Neural cell (in vitro differentiated cells): ENCODE measurements at regions not wholly inside any gene's neighbourhood (a gene's known extent, or its start where the extent isn't known, plus 50 kb on each side); places are given as distances from the start of the nearest gene placed in this dataset.

Experiments used
- H2AFZ ChIP-seq: fragments of 200-600, 300-800 bp; sonication (generic), shearing (Covaris generic); 2 replicates; pipeline ENCODE4 v1.6.0; 2014; ENCODE audit warnings: low read depth, mild to moderate bottlenecking, antibody characterized with exemption, low read length, moderate library complexity
- H3F3A ChIP-seq: fragments of 200-600 bp; shearing (Covaris generic); 2 replicates; pipeline ENCODE4 v1.6.1; 2016; ENCODE audit warnings: mild to moderate bottlenecking, moderate library complexity, mixed read lengths, antibody characterized with exemption, low read length; ENCODE audit not compliant: insufficient read depth, poor library complexity, severe bottlenecking
- H3K27ac ChIP-seq: fragments of 200-600, 300-800 bp; sonication (generic), shearing (Covaris generic); 2 replicates; pipeline ENCODE4 v1.5.1; 2014; ENCODE audit warnings: mild to moderate bottlenecking, low read length, moderate library complexity
- H3K27me3 ChIP-seq: fragments of 300-800, 200-600 bp; sonication (generic), shearing (Covaris generic); 2 replicates; pipeline ENCODE4 v1.6.0; 2014; ENCODE audit warnings: mild to moderate bottlenecking, low read depth, low read length, moderate library complexity; ENCODE audit not compliant: insufficient read depth
- H3K36me3 ChIP-seq: fragments of 300-800, 200-600 bp; sonication (generic), shearing (Covaris generic); 2 replicates; pipeline ENCODE4 v1.5.1; 2014; ENCODE audit warnings: mild to moderate bottlenecking, antibody characterized with exemption, low read length, moderate library complexity; ENCODE audit not compliant: insufficient read depth
- H3K4me2 ChIP-seq: fragments of 300-800, 200-600 bp; sonication (generic), shearing (Covaris generic); 2 replicates; pipeline ENCODE4 v1.6.0; 2014; ENCODE audit warnings: mild to moderate bottlenecking, low read length
- H3K4me3 ChIP-seq: fragments of 300-800, 200-600 bp; sonication (generic), shearing (Covaris generic); 2 replicates; pipeline ENCODE4 v1.5.1; 2014; ENCODE audit warnings: mild to moderate bottlenecking, low read length, moderate library complexity
- H3K79me2 ChIP-seq: fragments of 200-600 bp; shearing (Covaris generic); replicated peaks from 2 replicates; pipeline ENCODE4 v1.6.0; 2014; ENCODE audit warnings: mild to moderate bottlenecking, low read length, moderate library complexity; ENCODE audit not compliant: insufficient read depth
- H3K9ac ChIP-seq: fragments of 300-800, 200-600 bp; sonication (generic), shearing (Covaris generic); 2 replicates; pipeline ENCODE4 v1.6.1; 2016; ENCODE audit warnings: mild to moderate bottlenecking, low read length, mixed read lengths
- H3K9me2 ChIP-seq: fragments of 200-600 bp; shearing (Covaris generic); 2 replicates; pipeline ENCODE4 v1.6.1; 2016; ENCODE audit warnings: mild to moderate bottlenecking, low read length, mixed read lengths; ENCODE audit not compliant: insufficient read depth
- H3K9me3 ChIP-seq: fragments of 200-600, 300-800 bp; sonication (generic), shearing (Covaris generic); 2 replicates; pipeline ENCODE4 v1.6.1; 2016; ENCODE audit warnings: mild to moderate bottlenecking, mixed run types, low read length, moderate library complexity, mixed read lengths
- H4K20me1 ChIP-seq: fragments of 200-600 bp; shearing (Covaris generic); 2 replicates; pipeline ENCODE4 v1.6.1; 2016; ENCODE audit warnings: mild to moderate bottlenecking, mixed run types; ENCODE audit not compliant: insufficient read depth
- CTCF ChIP-seq: fragments of 450-650 bp; IDR thresholded peaks from 2 replicates; pipeline ENCODE4 v1.5.1; 2014; ENCODE audit warnings: antibody characterized with exemption, mild to moderate bottlenecking, moderate library complexity; ENCODE audit not compliant: poor library complexity, severe bottlenecking
- EP300 ChIP-seq: fragments of 450-650 bp; conservative IDR thresholded peaks from 2 replicates; pipeline ENCODE4 v1.6.1; 2014; ENCODE audit warnings: antibody characterized with exemption, mild to moderate bottlenecking, moderate library complexity; ENCODE audit not compliant: poor library complexity, severe bottlenecking
- EZH2 ChIP-seq: fragments of 200-600, 300-800 bp; shearing (Covaris generic), sonication (generic); IDR thresholded peaks from 2 replicates; pipeline ENCODE4 v1.6.1; 2014; ENCODE audit warnings: antibody characterized with exemption, low read length, borderline replicate concordance, mild to moderate bottlenecking; ENCODE audit not compliant: insufficient read depth, poor library complexity, severe bottlenecking
- MXI1 ChIP-seq: fragments of 450-650 bp; conservative IDR thresholded peaks from 2 replicates; pipeline ENCODE4 v1.6.1; 2014; ENCODE audit warnings: antibody characterized with exemption, mild to moderate bottlenecking; ENCODE audit not compliant: poor library complexity, severe bottlenecking
- POLR2AphosphoS5 ChIP-seq: IDR thresholded peaks from 2 replicates; pipeline ENCODE4 v1.6.1; 2012
- RAD21 ChIP-seq: fragments of 450-650 bp; conservative IDR thresholded peaks from 2 replicates; pipeline ENCODE4 v1.6.1; 2014; ENCODE audit warnings: antibody characterized with exemption, mild to moderate bottlenecking, moderate library complexity
- REST ChIP-seq: IDR thresholded peaks from 2 replicates; pipeline ENCODE4 v1.6.1; 2012; ENCODE audit warnings: borderline replicate concordance
- SMC3 ChIP-seq: fragments of 450-650 bp; conservative IDR thresholded peaks from 2 replicates; pipeline ENCODE4 v1.6.1; 2014; ENCODE audit warnings: antibody characterized with exemption, mild to moderate bottlenecking, moderate library complexity; ENCODE audit not compliant: poor library complexity
- TAF1 ChIP-seq: IDR thresholded peaks from 2 replicates; pipeline ENCODE4 v1.6.1; 2012; ENCODE audit warnings: low read depth

DNA sequence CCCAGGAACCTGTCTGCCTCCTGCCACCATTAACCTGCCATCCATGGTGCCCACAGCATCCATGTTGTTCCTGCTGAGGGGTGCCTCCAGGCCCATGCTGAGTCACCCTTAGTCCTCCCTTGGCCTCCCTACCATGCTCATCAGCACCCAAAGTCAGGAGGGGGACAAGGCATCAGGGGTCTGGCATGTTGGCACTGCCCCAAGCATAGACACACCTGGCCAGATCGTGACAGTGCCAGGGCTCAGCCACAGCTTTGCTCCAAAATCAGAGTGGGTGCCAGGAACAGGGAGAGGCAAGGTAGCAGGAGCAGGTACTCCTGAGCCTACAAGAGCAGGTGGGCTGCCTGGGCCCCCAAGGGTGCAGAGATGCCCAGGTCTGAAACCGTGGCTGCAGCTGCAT is 566.6 kb downstream of the TLE1 start:
- no peak overlapping the region for H3K9ac ChIP-seq
- no peak overlapping the region for H3K27ac ChIP-seq
- no peak overlapping the region for H3K4me3 ChIP-seq
- H3K9me3 ChIP-seq: no peaks in the 10 kb centered on the region
- H3F3A ChIP-seq: no peaks in the 10 kb centered on the region
- H3K27me3 ChIP-seq: no peaks in the 10 kb centered on the region
- H3K4me2 ChIP-seq: no peak overlapping the region
- no peaks in the 10 kb centered on the region for H3K79me2 ChIP-seq
- H2AFZ ChIP-seq: no peak overlapping the region
- no peaks in the 10 kb centered on the region for H3K9me2 ChIP-seq
- TF ChIP-seq RAD21 (no peak), CTCF (no peak), EZH2 (no peak), TAF1 (no peak), SMC3 (no peak), EP300 (no peak), REST (no peak), POLR2AphosphoS5 (no peak), MXI1 (no peak)
- H4K20me1 ChIP-seq: no peaks in the 10 kb centered on the region
- H3K36me3 ChIP-seq: no peaks in the 10 kb centered on the region

- Histone ChIP-seq H3K4me2 (no peak overlapping the region), H3K9ac (no peak overlapping the region), H4K20me1 (no peaks in the 10 kb centered on the region), H3K79me2 (no peaks in the 10 kb centered on the region), H2AFZ (no peak overlapping the region), H3K36me3 (no peaks in the 10 kb centered on the region), H3K27ac (no peak overlapping the region), H3K4me3 (no peak overlapping the region), H3K9me3 (no peaks in the 10 kb centered on the region), H3K9me2 (no peaks in the 10 kb centered on the region), H3K27me3 (no peaks in the 10 kb centered on the region), H3F3A (no peaks in the 10 kb centered on the region)
- TF ChIP-seq POLR2AphosphoS5: no peak
- no peak for TF ChIP-seq SMC3
- no peak for TF ChIP-seq EP300
- TF ChIP-seq TAF1: no peak
These were observed 569.8 kb downstream of the TLE1 start for GRCh38 chr9:81119591-81119990.

DNA sequence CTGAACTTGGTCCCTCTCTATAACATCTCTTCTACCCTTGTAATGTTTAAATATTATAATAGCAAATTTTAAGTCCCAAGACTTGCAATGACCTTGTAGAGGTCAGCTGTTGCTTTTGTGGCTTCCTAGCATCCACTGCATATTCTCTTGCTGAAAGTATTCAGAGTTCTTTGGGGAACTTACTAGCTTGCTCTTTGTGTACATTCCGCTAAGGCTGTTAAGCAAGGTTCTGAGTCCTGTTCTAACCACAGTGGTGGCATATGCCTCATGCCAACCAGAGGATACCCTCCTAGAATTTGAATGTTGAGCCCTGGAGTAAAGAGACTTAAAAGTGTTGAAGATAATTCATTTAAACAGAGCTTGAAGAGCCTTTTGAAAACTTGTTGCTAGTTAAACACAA is 570.9 kb downstream of the TLE1 start:
- Histone ChIP-seq H3K9me3 (no peaks in the 10 kb centered on the region), H3K27me3 (no peaks in the 10 kb centered on the region)

More for the DNA sequence above, 570.9 kb downstream of the TLE1 start:
- no peak overlapping the region for H3K27ac ChIP-seq
- no peak overlapping the region for H2AFZ ChIP-seq
- H4K20me1 ChIP-seq: no peaks in the 10 kb centered on the region
- no peaks in the 10 kb centered on the region for H3K79me2 ChIP-seq
- H3K4me3 ChIP-seq: no peak overlapping the region
- TF ChIP-seq EZH2 (no peak), EP300 (no peak), REST (no peak), POLR2AphosphoS5 (no peak), MXI1 (no peak), SMC3 (no peak), TAF1 (no peak), CTCF (no peak), RAD21 (no peak)
- H3K9ac ChIP-seq: no peak overlapping the region
- no peaks in the 10 kb centered on the region for H3K9me2 ChIP-seq
- H3K4me2 ChIP-seq: no peak overlapping the region
- H3F3A ChIP-seq: no peaks in the 10 kb centered on the region
- H3K36me3 ChIP-seq: no peaks in the 10 kb centered on the region
